Upper lobe of right lung (tissue), 1 donor: ENCODE measurements at regions not wholly inside any gene's neighbourhood (a gene's known extent, or its start where the extent isn't known, plus 50 kb on each side); places are given as distances from the start of the nearest gene placed in this dataset.
"Not testable (repeated sequence)": the region's sequence is repeated elsewhere in the genome, so short reads cannot be mapped to it uniquely, and the experiment has no call there.

ENCODE experiments used
- ATAC-seq: fragments of 200-7000 bp; cut with Tn5 transposase; one replicate; pipeline ENCODE4 v1.9.1; 2020; ENCODE audit warnings: mild to moderate bottlenecking, moderate library complexity
- DNase-seq: peaks from one replicate; pipeline ENCODE4 v3.0.0-alpha.2; 2020
- H3K27ac ChIP-seq: fragments of 200-600 bp; one replicate; pipeline ENCODE4 v1.8.0; 2022
- H3K27me3 ChIP-seq: fragments of 200-600 bp; one replicate; pipeline ENCODE4 v1.8.0; 2022; ENCODE audit warnings: mild to moderate bottlenecking
- H3K36me3 ChIP-seq: fragments of 200-600 bp; one replicate; pipeline ENCODE4 v1.8.0; 2022
- H3K4me1 ChIP-seq: fragments of 200-600 bp; one replicate; pipeline ENCODE4 v1.8.0; 2022
- H3K4me3 ChIP-seq: fragments of 200-600 bp; one replicate; pipeline ENCODE4 v1.8.0; 2022; ENCODE audit warnings: mild to moderate bottlenecking
- H3K9me3 ChIP-seq: fragments of 200-600 bp; one replicate; pipeline ENCODE4 v1.8.0; 2022
- intact Hi-C: fragments of 100-400 bp; cut with DNase I; formaldehyde crosslinking; loops from one replicate; pipeline ENCODE4 v1.11.0; 2022
- TF ChIP-seq, protein P1 (sequence below): fragments of 200-600 bp; IDR thresholded peaks from one replicate; pipeline ENCODE4 v1.8.0; 2022; ENCODE audit warnings: antibody characterized with exemption
- donor health status: DM: no; HTN: yes; CAD: no; lungs with severe emphysema.

DNA sequence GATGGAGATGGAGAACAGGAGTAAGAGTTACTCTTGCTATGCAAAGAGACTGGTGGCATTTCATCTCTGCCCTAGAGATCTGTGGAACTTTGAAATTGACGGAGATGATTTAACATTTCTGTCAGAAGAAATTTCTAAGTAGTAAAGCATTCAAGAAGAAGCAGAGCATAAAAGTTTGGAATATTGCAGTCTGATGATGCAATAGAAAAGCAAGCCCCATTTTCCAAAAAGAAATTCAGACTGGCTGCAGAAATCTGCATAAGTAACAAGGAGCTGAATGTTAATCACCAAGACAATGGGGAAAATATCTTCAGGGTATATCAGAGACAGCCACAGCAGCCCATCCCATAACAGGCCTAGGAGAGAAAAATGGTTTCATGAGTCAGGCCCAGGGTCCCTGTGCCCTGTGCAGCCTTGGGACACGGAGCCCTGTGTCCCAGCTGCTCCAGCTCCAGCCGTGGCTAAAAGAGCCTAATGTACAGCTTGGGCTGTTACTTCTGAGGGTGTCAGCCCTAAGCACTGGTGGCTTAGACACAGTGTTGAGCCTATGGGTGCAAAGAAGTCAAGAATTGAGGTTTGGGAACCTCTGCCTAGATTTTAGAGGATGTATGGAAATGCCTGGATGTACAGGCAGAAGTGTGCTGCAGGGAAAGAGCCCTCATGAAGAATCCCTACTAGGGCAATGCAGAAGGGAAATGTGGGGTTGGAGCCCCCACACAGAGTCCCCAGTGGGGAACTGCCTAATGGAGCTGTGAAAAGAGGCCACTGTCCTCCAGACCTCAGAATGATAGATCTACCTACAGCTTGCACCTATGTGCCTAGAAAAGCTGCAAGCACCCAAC is 616.6 kb downstream of the SLC16A7 start:
- intact Hi-C loops, result no loop called here
- no peaks in the 10 kb centered on the region for H3K9me3 ChIP-seq
- ATAC-seq, result no peak
- H3K27ac ChIP-seq, result no peak overlapping the region
- DNase-seq, result no peak
- TF ChIP-seq, protein P1, sequence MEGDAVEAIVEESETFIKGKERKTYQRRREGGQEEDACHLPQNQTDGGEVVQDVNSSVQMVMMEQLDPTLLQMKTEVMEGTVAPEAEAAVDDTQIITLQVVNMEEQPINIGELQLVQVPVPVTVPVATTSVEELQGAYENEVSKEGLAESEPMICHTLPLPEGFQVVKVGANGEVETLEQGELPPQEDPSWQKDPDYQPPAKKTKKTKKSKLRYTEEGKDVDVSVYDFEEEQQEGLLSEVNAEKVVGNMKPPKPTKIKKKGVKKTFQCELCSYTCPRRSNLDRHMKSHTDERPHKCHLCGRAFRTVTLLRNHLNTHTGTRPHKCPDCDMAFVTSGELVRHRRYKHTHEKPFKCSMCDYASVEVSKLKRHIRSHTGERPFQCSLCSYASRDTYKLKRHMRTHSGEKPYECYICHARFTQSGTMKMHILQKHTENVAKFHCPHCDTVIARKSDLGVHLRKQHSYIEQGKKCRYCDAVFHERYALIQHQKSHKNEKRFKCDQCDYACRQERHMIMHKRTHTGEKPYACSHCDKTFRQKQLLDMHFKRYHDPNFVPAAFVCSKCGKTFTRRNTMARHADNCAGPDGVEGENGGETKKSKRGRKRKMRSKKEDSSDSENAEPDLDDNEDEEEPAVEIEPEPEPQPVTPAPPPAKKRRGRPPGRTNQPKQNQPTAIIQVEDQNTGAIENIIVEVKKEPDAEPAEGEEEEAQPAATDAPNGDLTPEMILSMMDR, result no peak
- H3K36me3 ChIP-seq, result no peaks in the 10 kb centered on the region
- no peaks in the 10 kb centered on the region for H3K27me3 ChIP-seq
- no peak overlapping the region for H3K4me3 ChIP-seq
- H3K4me1 ChIP-seq, result no peaks in the 10 kb centered on the region

DNA sequence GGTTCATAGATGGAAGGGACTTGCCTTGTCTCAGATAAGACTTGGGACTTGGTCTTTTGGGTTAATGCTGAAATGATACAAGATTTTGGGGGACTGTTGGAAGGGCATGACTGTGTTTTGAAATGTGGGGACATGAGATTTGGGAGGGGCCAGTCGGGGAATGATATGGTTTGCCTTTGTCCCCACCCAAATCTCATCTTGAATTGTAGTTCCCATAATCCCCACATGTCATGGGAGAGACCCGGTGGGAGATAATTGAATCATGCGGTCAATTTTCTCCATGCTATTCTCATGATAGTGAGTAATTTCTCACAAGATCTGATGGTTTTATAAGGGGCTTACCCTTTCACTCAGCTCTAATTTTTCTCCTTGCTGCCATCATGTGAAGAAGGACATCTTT is 617.4 kb downstream of the SLC16A7 start:
- DNase-seq, H3K27me3 ChIP-seq, H3K4me1 ChIP-seq, H3K36me3 ChIP-seq, ATAC-seq, H3K9me3 ChIP-seq, H3K4me3 ChIP-seq, H3K27ac ChIP-seq, intact Hi-C loops: not testable (repeated sequence)

DNA sequence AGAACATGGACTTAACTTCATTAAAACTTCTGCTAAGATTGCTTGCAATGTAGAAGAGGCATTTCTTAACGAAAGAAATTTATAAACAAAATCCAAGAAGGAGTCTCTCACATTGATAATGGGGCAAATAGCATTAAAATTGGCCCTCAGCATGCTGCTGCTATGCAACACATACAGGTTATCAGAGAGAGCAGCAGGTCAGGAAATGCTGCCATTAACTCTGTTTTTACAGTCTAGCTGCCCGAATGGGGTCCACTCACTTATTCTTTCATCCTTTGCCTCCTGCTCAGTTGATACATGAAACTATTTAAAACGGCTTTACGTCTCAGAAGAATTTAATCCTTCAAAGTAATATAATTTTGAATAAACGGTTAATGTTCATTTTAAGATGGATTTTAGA is 620.4 kb downstream of the SLC16A7 start:
- Histone ChIP-seq H3K4me1 (no peaks in the 10 kb centered on the region), H3K9me3 (no peaks in the 10 kb centered on the region), H3K36me3 (no peaks in the 10 kb centered on the region), H3K4me3 (no peak overlapping the region), H3K27me3 (no peaks in the 10 kb centered on the region), H3K27ac (no peak overlapping the region)
- DNase-seq (no peak), ATAC-seq (no peak)
- intact Hi-C loops, result no loop called here
- TF ChIP-seq, protein P1, result no peak

DNA sequence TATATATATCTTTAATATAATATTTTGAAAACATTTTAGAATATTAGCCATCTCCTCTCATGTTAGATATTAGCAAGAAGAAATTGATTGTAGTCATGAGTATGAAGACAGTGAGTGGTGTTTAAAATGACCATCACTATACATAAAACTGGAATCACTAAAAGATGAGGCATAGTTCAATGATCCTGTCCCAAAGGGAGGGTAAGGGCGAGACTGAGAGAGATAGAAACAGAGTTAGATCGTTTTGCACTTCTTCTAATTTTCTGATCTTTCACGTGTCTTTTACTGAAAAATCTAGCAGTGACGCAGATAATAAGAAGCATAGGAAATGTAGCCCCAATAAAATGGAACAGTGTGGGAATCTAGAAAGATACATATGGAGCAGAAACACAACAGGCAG is 627.4 kb downstream of the SLC16A7 start:
- no peaks in the 10 kb centered on the region for H3K36me3 ChIP-seq
- no peaks in the 10 kb centered on the region for H3K9me3 ChIP-seq
- H3K4me3 ChIP-seq, result no peak overlapping the region
- intact Hi-C loops, result no loop called here
- TF ChIP-seq, protein P1, result no peak
- no peaks in the 10 kb centered on the region for H3K27me3 ChIP-seq
- no peak for ATAC-seq
- no peaks in the 10 kb centered on the region for H3K4me1 ChIP-seq
- H3K27ac ChIP-seq, result no peak overlapping the region
- DNase-seq, result no peak

DNA sequence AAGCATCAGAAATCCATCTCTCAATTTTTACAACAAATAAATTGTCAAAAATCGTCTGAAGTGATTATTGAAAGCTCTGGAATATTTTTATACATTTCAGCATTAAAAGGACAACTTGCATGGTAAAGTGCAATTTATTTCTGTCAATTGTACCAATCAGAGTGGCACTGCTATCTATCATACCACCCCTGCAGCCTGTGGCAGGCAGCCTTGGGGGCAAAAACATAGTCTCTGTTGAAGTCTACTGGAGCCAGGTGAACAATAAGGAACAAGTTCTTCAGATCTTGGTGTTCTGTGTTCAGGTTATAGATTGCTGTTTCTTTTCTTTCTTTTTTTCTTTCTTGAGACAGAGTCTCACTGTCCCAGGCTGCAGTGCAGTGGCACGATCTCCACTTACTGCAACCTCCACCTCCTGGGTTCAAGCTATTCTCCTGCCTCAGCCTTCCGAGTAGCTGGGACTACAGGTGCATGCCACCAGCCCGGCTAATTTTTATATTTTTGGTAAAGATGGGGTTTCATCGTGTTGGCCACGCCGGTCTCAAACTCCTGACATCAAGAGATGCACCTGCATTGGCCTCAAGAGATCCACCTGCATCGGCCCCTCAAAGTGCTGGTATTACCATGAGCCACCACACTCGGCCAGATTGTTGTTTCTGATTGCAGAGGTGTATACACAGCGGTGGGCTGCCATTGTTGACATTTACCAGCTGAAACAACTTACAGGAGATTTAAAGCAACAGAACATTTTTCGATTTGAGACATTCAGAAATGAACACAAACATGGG is 629.6 kb downstream of the SLC16A7 start:
- Histone ChIP-seq H3K4me3 (no peak overlapping the region), H3K4me1 (no peaks in the 10 kb centered on the region), H3K27ac (no peak overlapping the region), H3K36me3 (no peaks in the 10 kb centered on the region), H3K9me3 (no peaks in the 10 kb centered on the region), H3K27me3 (no peaks in the 10 kb centered on the region)
- intact Hi-C loops, result no loop called here
- no peak for DNase-seq
- TF ChIP-seq, protein P1, result no peak
- no peak for ATAC-seq

DNA sequence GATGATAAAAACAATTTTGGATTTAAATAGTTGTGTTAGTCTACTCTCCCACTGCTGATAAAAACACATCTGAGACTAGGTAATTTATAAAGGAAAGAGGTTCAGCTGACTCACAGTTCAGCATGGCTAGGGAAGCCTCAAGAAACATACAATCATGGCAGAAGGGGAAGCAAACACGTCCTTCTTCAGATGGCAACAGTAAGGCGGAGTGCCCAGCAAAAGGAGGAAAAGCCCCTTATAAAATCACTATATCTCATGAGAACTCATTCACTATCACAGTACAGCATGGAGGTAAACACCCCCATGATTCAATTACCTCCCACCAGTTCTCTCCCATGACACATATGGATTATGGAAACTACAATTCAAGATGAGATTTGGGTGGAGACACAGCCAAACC is 632.1 kb downstream of the SLC16A7 start:
- Histone ChIP-seq H3K4me3 (no peak overlapping the region), H3K27ac (no peak overlapping the region), H3K4me1 (no peaks in the 10 kb centered on the region), H3K36me3 (no peaks in the 10 kb centered on the region), H3K27me3 (no peaks in the 10 kb centered on the region), H3K9me3 (no peaks in the 10 kb centered on the region)
- intact Hi-C loops, result no loop called here
- ATAC-seq (no peak), DNase-seq (no peak)
- TF ChIP-seq, protein P1, result no peak
